ENCODE measurements at regions not wholly inside any gene's neighbourhood (a gene's known extent, or its start where the extent isn't known, plus 50 kb on each side); places are given as distances from the start of the nearest gene placed in this dataset.

DNA sequence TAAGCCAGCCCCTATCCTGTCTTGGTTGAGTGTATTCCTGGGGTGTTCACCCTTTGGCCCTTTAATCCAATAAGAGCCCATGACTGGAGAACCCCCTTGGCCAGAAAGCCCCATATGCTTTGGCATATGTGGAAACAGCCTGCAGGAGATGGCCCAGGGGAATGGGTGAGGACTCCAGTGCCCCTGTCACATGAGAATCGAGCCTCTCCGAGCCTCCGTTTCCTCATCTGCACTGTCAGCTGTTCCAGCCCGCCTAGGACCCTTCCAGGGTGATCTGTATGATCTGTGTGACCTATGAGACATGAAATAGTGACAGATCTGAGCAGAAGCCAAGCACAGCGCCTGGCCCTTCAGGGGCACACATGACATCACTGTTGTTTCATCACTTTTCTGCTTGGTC, 300.7 kb downstream of the ZNF536 start:
- H3K14ac ChIP-seq (ENCODE audit: insufficient read depth, low read length): no peak overlapping the region; the same call in 1 of the 2 replicates
- no peak overlapping the region for H3K27ac ChIP-seq (ENCODE audit: insufficient read length, low read depth, low read length)
- H3K4me1 ChIP-seq (ENCODE audit: insufficient read depth, low read length): no peaks in the 10 kb centered on the region
- H4K91ac ChIP-seq (ENCODE audit: insufficient read length, low read depth, low read length): no peak overlapping the region
- H2BK120ac ChIP-seq (ENCODE audit: low read depth, low read length, poor library complexity, severe bottlenecking): no peak overlapping the region
- H2BK15ac ChIP-seq (ENCODE audit: low read depth, low read length): no peak overlapping the region
- H3K23me2 ChIP-seq (ENCODE audit: insufficient read length, low read depth, low read length, poor library complexity, severe bottlenecking): no peaks in the 10 kb centered on the region
- H3K36me3 Mint-ChIP-seq (ENCODE audit: insufficient read depth in 1 of 3, low read depth in 3 of 3): no peaks in the 10 kb centered on the region
- WGBS (ENCODE audit: extremely low coverage, insufficient read length, low lambda C conversion rate): no CpG with 5 or more reads among the region's 5 CpGs
- no peaks in the 10 kb centered on the region for H3K79me2 ChIP-seq (ENCODE audit: insufficient read depth, low read length)
- H3K27ac Mint-ChIP-seq: no peak overlapping the region; a peak in 1 of 7 replicates
- no peak overlapping the region for H2AK5ac ChIP-seq (ENCODE audit: insufficient read length, low read length)
- H3K56ac ChIP-seq (ENCODE audit: insufficient read length, low read depth, low read length): no peak overlapping the region
- no peak overlapping the region for H3T11ph ChIP-seq (ENCODE audit: low read length)
- H3K9ac ChIP-seq (ENCODE audit: extremely low read depth, insufficient read length, low read length): no peak overlapping the region
- H3K18ac ChIP-seq (ENCODE audit: insufficient read length, low read depth, low read length): no peak overlapping the region
- peaks cover 12% of the 10 kb centered on the region for H3K27me3 Mint-ChIP-seq (ENCODE audit: low read depth)
- DNase-seq: no peak
- no peaks in the 10 kb centered on the region for H4K20me1 ChIP-seq (ENCODE audit: control insufficient read depth, insufficient read depth, insufficient read length)
- no peaks in the 10 kb centered on the region for H3K27me3 ChIP-seq (ENCODE audit: insufficient read depth, low read length)
- H2BK20ac ChIP-seq (ENCODE audit: low read depth, low read length, poor library complexity, severe bottlenecking): no peak overlapping the region
- peaks cover 7 to 10% of the 10 kb centered on the region in 2 experiments for H3K4me1 Mint-ChIP-seq
- no peak for TF ChIP-seq CTCF (conservative IDR thresholded peaks at IDR 0.05)
- no peak overlapping the region for H3K4me3 Mint-ChIP-seq
- no peak overlapping the region for H4K5ac ChIP-seq (ENCODE audit: insufficient read length, low read depth, low read length)
- no peak overlapping the region for H4K8ac ChIP-seq (replicated peaks; ENCODE audit: insufficient read length, low read depth, low read length)
- H3K79me1 ChIP-seq (ENCODE audit: insufficient read depth, low read depth, low read length, poor library complexity, severe bottlenecking): no peaks in the 10 kb centered on the region
- H3K9me3 Mint-ChIP-seq: no peaks in the 10 kb centered on the region; a peak in 1 of 5 replicates
- H3K23ac ChIP-seq (ENCODE audit: insufficient read length, low read depth, low read length): no peak overlapping the region
- no peak overlapping the region for H2AFZ ChIP-seq (ENCODE audit: low read length)
- H2BK12ac ChIP-seq (ENCODE audit: insufficient read length, low read depth, low read length): no peak overlapping the region
- H3K4me2 ChIP-seq (ENCODE audit: insufficient read depth, insufficient read length, low read length): no peak overlapping the region
- H3K9me3 ChIP-seq (ENCODE audit: control insufficient read depth, low read depth, low read length): no peaks in the 10 kb centered on the region
- H3K4ac ChIP-seq (ENCODE audit: low read depth, low read length): no peak overlapping the region
- H2BK5ac ChIP-seq (ENCODE audit: insufficient read length, low read length): no peak overlapping the region

Data from H9 (cell line).